RWPE2 (cell line): ENCODE measurements at regions not wholly inside any gene's neighbourhood (a gene's known extent, or its start where the extent isn't known, plus 50 kb on each side); places are given as distances from the start of the nearest gene placed in this dataset.

Source experiments
- ATAC-seq: fragments of 200-7000 bp; cut with Tn5 transposase; 3 replicates; pipeline ENCODE4 v1.9.1; 2021; ENCODE audit warnings: low read depth
- DNase-seq: peaks from one replicate; pipeline ENCODE4 v3.0.0-alpha.2; 2020; ENCODE audit warnings: low spot score
- H3K27ac ChIP-seq: fragments of 450-650 bp; 2 replicates; pipeline ENCODE4 v1.5.1; 2017; ENCODE audit warnings: mild to moderate bottlenecking; ENCODE audit not compliant: poor library complexity, severe bottlenecking
- H3K27me3 ChIP-seq: fragments of 250-450 bp; sonication (Bioruptor Pico); 2 replicates; pipeline ENCODE4 v1.5.1; 2021; ENCODE audit warnings: mild to moderate bottlenecking, moderate library complexity; ENCODE audit not compliant: insufficient read depth, poor library complexity, severe bottlenecking
- H3K36me3 ChIP-seq: fragments of 250-450 bp; sonication (Bioruptor Pico); 2 replicates; pipeline ENCODE4 v1.5.1; 2020; ENCODE audit warnings: low read depth, mild to moderate bottlenecking, moderate library complexity
- H3K4me1 ChIP-seq: fragments of 250-450 bp; sonication (Bioruptor Pico); 2 replicates; pipeline ENCODE4 v1.5.1; 2021; ENCODE audit warnings: mild to moderate bottlenecking, moderate library complexity; ENCODE audit not compliant: insufficient read depth, poor library complexity, severe bottlenecking
- H3K4me3 ChIP-seq: fragments of 250-450 bp; sonication (Bioruptor Pico); 2 replicates; pipeline ENCODE4 v1.5.1; 2021; ENCODE audit warnings: mild to moderate bottlenecking, moderate library complexity; ENCODE audit not compliant: severe bottlenecking
- H3K9me3 ChIP-seq: fragments of 250-450 bp; sonication (Bioruptor Pico); 2 replicates; pipeline ENCODE4 v1.5.1; 2021; ENCODE audit warnings: mild to moderate bottlenecking, moderate library complexity; ENCODE audit not compliant: severe bottlenecking
- TF ChIP-seq, protein P1 (sequence below): fragments of 450-650 bp; IDR thresholded peaks from one replicate; pipeline ENCODE4 v1.5.1; 2017; ENCODE audit warnings: mild to moderate bottlenecking, moderate library complexity; ENCODE audit not compliant: poor library complexity, severe bottlenecking

DNA sequence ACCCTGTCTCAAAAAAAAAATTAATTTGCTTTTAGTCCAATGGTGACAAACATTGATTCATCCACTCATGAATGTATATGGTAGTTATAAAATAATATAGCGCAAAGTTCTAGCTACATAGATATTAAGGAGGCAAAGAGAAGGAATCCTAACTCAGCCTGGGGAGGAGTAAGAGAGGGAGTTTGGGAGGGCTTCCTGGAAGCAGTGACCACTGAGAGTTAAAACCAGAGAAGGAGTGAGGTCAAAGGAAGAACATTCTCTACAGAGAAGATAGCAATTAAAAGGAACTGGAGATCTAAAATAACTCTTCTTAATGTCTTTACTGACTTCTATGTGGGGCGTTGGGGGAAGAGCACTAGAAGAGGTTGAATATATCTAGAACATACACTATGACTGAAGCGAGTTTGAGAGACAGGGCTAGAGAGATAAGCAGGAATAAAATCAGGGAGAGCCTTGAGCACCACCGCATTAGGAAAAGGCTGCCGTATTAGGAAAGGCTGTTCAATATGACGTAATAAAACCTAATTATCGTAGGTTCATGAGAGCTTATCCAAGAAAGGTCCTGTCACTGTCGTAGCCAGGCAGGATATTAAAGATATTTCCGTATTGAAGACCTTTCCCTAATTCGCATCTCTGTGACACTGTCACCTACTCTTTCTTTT lies 81.8 kb upstream of the CNKSR3 start:
- DNase-seq (no peak), ATAC-seq (no peak)
- Histone ChIP-seq H3K27me3 (no peaks in the 10 kb centered on the region), H3K27ac (no peak overlapping the region), H3K9me3 (no peaks in the 10 kb centered on the region), H3K4me3 (no peak overlapping the region), H3K36me3 (no peaks in the 10 kb centered on the region), H3K4me1 (peaks cover 2% of the 10 kb centered on the region)
- TF ChIP-seq, protein P1, sequence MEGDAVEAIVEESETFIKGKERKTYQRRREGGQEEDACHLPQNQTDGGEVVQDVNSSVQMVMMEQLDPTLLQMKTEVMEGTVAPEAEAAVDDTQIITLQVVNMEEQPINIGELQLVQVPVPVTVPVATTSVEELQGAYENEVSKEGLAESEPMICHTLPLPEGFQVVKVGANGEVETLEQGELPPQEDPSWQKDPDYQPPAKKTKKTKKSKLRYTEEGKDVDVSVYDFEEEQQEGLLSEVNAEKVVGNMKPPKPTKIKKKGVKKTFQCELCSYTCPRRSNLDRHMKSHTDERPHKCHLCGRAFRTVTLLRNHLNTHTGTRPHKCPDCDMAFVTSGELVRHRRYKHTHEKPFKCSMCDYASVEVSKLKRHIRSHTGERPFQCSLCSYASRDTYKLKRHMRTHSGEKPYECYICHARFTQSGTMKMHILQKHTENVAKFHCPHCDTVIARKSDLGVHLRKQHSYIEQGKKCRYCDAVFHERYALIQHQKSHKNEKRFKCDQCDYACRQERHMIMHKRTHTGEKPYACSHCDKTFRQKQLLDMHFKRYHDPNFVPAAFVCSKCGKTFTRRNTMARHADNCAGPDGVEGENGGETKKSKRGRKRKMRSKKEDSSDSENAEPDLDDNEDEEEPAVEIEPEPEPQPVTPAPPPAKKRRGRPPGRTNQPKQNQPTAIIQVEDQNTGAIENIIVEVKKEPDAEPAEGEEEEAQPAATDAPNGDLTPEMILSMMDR: no peak

DNA sequence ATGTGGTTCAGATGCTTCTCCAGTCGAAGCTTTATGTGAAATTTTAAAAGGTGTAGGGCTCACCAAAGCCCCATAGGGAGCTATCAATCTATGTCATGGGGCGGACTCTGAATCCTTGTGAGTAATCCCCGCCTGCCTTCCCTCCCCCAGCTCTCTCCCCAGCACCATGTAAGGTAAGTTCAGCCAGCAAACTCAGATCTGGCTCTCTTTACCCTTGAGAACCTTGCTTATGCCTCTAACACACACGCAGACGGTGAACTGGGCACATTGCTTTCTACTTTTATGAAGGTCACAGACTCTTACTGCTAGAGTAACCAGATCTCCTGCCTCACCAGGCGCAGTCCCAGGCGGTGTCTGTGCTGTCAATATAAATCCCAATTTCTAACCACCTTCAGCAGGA lies 82.6 kb upstream of the CNKSR3 start:
- DNase-seq (no peak), ATAC-seq (no peak)
- Histone ChIP-seq H3K27me3 (no peaks in the 10 kb centered on the region), H3K27ac (no peak overlapping the region), H3K4me3 (no peak overlapping the region), H3K9me3 (no peaks in the 10 kb centered on the region), H3K4me1 (peaks cover 2% of the 10 kb centered on the region), H3K36me3 (no peaks in the 10 kb centered on the region)
- TF ChIP-seq, protein P1: no peak

GRCh38 chr6:154594496-154595198 lies 84.2 kb upstream of the CNKSR3 start:
- Histone ChIP-seq H3K4me3 (no peak overlapping the region), H3K27ac (no peak overlapping the region), H3K27me3 (no peaks in the 10 kb centered on the region), H3K36me3 (no peaks in the 10 kb centered on the region), H3K9me3 (no peaks in the 10 kb centered on the region), H3K4me1 (peaks cover 2% of the 10 kb centered on the region)
- ATAC-seq: no peak
- TF ChIP-seq, protein P1: no peak
- DNase-seq: no peak

- DNase-seq: no peak
- TF ChIP-seq, protein P1: no peak
- Histone ChIP-seq H3K27ac (no peak overlapping the region), H3K4me1 (peaks cover 2% of the 10 kb centered on the region), H3K27me3 (no peaks in the 10 kb centered on the region), H3K9me3 (no peaks in the 10 kb centered on the region), H3K36me3 (no peaks in the 10 kb centered on the region), H3K4me3 (no peak overlapping the region)
- no peak for ATAC-seq
Measured at GRCh38 chr6:154595538-154595937, 85.1 kb upstream of the CNKSR3 start.

DNA sequence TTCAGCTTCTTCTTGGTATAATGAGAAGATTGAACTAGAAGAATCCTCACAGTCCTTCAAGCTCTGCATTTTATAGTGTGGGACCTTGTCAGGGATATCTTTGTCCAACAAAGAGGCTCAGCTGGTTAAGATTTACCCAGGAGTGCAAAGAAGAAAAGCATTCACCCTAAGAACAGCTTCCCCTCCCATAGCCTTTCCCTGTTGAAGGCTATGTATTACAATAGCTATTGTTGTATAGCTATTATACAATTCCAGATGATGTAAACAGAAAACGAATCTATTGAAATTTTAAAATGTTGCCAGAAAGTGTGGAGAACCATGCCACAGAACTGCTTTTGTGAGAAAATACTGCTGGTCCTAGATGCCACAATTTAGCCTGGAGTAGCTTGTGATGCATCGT lies 85.5 kb upstream of the CNKSR3 start:
- H3K4me1 ChIP-seq: peaks cover 2% of the 10 kb centered on the region
- no peak overlapping the region for H3K27ac ChIP-seq
- ATAC-seq: no peak
- H3K9me3 ChIP-seq: no peaks in the 10 kb centered on the region
- DNase-seq: no peak
- no peaks in the 10 kb centered on the region for H3K27me3 ChIP-seq
- H3K36me3 ChIP-seq: no peaks in the 10 kb centered on the region
- no peak overlapping the region for H3K4me3 ChIP-seq
- TF ChIP-seq, protein P1: no peak
